Activated T-cell treated with anti-CD3 and anti-CD28 coated beads, Interleukin-2, amount 50 U/mL, for 72 hours (primary cell): ENCODE measurements at regions not wholly inside any gene's neighbourhood (a gene's known extent, or its start where the extent isn't known, plus 50 kb on each side); places are given as distances from the start of the nearest gene placed in this dataset.
"Not testable (repeated sequence)": the region's sequence is repeated elsewhere in the genome, so short reads cannot be mapped to it uniquely, and the experiment has no call there.

ENCODE experiments used
- ATAC-seq, 2 donors: fragments of 150-1000 bp; cut with Tn5 transposase; replicated peaks in 1 of 2; 2 replicates each; pipeline ENCODE4 v1.10.0; 2021; ENCODE audit warnings: moderate library complexity in 2 of 2, mild to moderate bottlenecking in 1 of 2
- DNase-seq, 2 donors: peaks; one replicate each; pipeline ENCODE4 v3.0.0; 2021 to 2022; ENCODE audit warnings: mixed read lengths in 1 of 2
- H3K27ac Mint-ChIP-seq: one replicate; pipeline ENCODE4 v1.8.0; 2022; ENCODE audit warnings: mild to moderate bottlenecking, moderate library complexity, mixed read lengths
- H3K27me3 Mint-ChIP-seq: one replicate; pipeline ENCODE4 v1.8.0; 2022; ENCODE audit warnings: low read depth, mixed read lengths
- H3K36me3 Mint-ChIP-seq, 2 donors: one replicate each; pipeline ENCODE4 v1.8.0; 2022; ENCODE audit warnings: mixed read lengths in 2 of 2, mild to moderate bottlenecking in 1 of 2; ENCODE audit not compliant: insufficient read depth in 2 of 2
- H3K4me1 Mint-ChIP-seq: one replicate; pipeline ENCODE4 v1.8.0; 2022; ENCODE audit warnings: low read depth, mixed read lengths
- H3K4me3 Mint-ChIP-seq, 2 donors: one replicate each; pipeline ENCODE4 v1.8.0; 2022; ENCODE audit warnings: mild to moderate bottlenecking in 2 of 2, mixed read lengths in 2 of 2, moderate library complexity in 2 of 2
- H3K9me3 Mint-ChIP-seq, 2 donors: one replicate each; pipeline ENCODE4 v1.8.0; 2022; ENCODE audit warnings: mixed read lengths in 2 of 2

DNA sequence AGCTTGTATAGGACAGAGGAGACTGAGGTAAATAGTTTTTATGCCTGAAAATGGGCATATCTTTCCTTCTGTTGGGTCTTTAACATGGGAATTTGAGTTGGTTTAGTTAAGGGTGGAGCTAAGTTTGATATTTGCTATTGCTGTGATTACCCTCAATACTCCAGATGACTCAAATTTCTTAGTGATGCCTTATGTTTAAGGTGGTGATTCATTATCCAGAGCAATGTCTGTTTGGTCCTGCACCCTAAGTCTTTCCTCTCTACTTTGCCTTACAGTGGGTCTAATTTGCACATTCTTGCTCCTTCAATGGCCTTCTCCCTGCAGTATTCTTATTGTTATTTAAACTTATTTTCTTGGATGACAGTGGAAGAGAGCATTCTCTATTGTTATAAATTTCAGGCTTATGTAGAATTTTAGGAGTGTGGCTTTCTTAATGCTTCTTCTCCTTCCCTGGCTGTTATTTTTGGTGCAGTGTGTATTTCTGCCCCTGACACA lies 312.9 kb upstream of the RPS23 start:
- Mint-ChIP-seq H3K4me1 (no peaks in the 10 kb centered on the region), H3K9me3 (peaks cover 1 to 3% of the 10 kb centered on the region in 2 donors), H3K27me3 (no peaks in the 10 kb centered on the region), H3K27ac (no peak overlapping the region), H3K36me3 (peaks cover 0 to 3% of the 10 kb centered on the region in 2 donors), H3K4me3 (no peak overlapping the region)
- no peak for ATAC-seq
- DNase-seq, result no peak

DNA sequence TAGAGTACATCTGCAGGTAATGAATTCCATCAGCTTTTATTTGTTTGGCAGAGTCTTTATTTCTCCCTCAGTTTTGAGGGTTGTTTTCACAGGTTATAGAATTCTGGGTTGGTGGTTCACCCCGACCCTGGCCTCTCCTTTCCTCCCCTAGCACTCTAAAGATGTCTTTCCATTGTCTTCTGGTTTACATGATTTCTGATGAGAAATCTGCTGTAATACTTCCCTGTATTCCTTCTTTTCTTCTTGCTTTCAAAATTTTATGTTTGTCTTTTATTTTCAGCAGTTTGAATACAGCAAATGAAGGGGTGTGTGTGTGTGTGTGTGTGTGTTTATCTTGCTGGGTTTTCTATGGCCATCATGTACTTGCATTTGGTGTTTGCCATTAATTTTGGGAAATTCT lies 312.0 kb upstream of the RPS23 start:
- no peak for ATAC-seq
- Mint-ChIP-seq H3K27me3 (no peaks in the 10 kb centered on the region), H3K4me3 (no peak overlapping the region)

DNA sequence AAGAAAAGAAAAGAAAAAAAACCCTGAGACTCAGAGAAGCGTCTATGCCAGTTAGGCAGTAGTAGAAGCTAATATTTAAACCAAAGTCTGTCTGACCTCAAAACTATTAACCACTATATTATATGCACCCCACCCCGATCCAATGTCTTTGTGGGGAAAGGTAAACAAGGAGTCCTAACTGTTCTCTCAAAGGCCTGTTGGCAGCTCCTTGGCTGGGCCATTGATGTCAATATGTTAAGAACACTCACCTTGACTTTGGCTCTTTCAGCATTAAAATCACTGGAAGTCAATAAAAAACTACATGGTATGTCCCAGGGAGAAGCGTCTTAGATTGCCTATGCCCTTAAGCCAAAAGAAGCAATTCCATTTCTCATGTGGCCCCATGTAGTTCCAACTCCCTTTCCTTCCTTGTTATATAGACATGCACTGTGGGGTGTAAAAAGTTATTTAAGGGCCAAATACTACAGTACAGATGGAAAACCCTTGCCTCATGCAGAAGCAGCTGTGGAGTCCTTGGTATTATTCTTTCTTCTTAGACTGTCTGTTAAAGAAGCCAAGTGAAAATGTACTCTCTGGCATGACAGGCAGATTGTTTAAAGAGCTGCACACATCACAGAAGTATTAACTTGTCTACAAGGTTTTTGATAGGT lies 308.6 kb upstream of the RPS23 start:
- Mint-ChIP-seq H3K9me3 (peaks cover 11 to 12% of the 10 kb centered on the region in 2 donors), H3K4me3 (no peak overlapping the region), H3K27ac (no peak overlapping the region), H3K36me3 (peaks cover 6 to 8% of the 10 kb centered on the region in 2 donors), H3K27me3 (peaks cover 7% of the 10 kb centered on the region), H3K4me1 (no peaks in the 10 kb centered on the region)
- ATAC-seq (no peak), DNase-seq (no peak)

More for the DNA sequence above, 312.0 kb upstream of the RPS23 start:
- no peak overlapping the region for H3K27ac Mint-ChIP-seq
- peaks cover 1 to 3% of the 10 kb centered on the region in 2 donors for H3K9me3 Mint-ChIP-seq
- DNase-seq, result no peak
- no peaks in the 10 kb centered on the region for H3K4me1 Mint-ChIP-seq
- H3K36me3 Mint-ChIP-seq, result peaks cover 0 to 3% of the 10 kb centered on the region in 2 donors

DNA sequence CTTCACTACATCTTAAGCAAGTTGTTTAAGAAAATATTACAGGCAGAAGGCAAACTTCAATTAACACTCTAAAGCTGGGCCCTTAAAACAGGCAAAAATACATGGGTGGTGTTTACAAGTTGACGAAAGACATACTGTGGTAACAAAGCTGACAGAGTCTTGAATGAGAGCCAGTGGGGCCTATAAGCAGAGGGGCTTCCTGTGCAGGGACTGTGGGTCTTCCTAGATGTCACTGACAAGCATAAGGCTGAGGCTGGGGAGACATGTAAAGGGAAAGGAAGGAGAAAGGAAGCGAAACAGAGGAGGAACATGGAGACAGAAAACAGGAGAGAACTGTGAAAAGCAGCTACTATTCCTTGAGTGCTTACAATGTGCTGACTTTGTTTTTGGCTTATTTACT lies 308.0 kb upstream of the RPS23 start:
- ATAC-seq (no peak), DNase-seq (no peak)
- Mint-ChIP-seq H3K36me3 (peaks cover 6 to 7% of the 10 kb centered on the region in 2 donors), H3K9me3 (peaks cover 12 to 13% of the 10 kb centered on the region in 2 donors), H3K4me1 (no peaks in the 10 kb centered on the region), H3K27ac (no peak overlapping the region), H3K27me3 (peaks cover 10% of the 10 kb centered on the region), H3K4me3 (no peak overlapping the region)

GRCh38 chr5:82584631-82585030 lies 306.5 kb upstream of the RPS23 start:
- Mint-ChIP-seq H3K9me3 (peaks cover 10% of the 10 kb centered on the region in 2 donors), H3K36me3 (peaks cover 6 to 7% of the 10 kb centered on the region in 2 donors), H3K4me1 (no peaks in the 10 kb centered on the region), H3K4me3 (no peak overlapping the region), H3K27ac (no peak overlapping the region), H3K27me3 (peaks cover 10% of the 10 kb centered on the region)
- ATAC-seq (no peak), DNase-seq (no peak)

- not testable (repeated sequence) for H3K4me1 Mint-ChIP-seq, H3K36me3 Mint-ChIP-seq, DNase-seq, H3K27ac Mint-ChIP-seq, ATAC-seq, H3K4me3 Mint-ChIP-seq
- Mint-ChIP-seq H3K27me3 (peaks cover 15% of the 10 kb centered on the region), H3K9me3 (peaks cover 10% of the 10 kb centered on the region in 2 donors)
These were observed 305.2 kb upstream of the RPS23 start for GRCh38 chr5:82583331-82583730.

DNA sequence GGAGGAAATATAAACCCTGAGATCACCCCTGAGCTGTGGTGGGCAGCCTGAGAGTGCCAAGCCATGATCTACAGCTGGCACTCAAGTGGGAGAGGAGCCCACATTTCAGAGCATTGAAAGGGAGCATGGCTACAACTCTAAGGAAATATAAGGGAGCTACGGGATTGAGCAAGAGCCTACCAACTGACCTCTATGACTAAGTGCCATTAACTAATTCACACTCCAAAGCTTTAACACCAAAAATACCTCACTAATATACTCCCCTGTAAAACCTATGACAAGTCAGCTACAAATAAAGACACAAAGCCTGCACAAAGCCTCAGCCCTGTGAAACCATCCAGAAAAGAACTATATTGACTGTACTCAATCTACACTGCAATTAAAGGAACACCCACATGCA lies 286.8 kb upstream of the RPS23 start:
- DNase-seq, result no peak
- Mint-ChIP-seq H3K9me3 (peaks cover 1 to 2% of the 10 kb centered on the region in 2 donors), H3K36me3 (no peaks in the 10 kb centered on the region), H3K27ac (no peak overlapping the region), H3K27me3 (peaks cover 12% of the 10 kb centered on the region), H3K4me3 (no peak overlapping the region), H3K4me1 (no peaks in the 10 kb centered on the region)
- ATAC-seq, result no peak

DNA sequence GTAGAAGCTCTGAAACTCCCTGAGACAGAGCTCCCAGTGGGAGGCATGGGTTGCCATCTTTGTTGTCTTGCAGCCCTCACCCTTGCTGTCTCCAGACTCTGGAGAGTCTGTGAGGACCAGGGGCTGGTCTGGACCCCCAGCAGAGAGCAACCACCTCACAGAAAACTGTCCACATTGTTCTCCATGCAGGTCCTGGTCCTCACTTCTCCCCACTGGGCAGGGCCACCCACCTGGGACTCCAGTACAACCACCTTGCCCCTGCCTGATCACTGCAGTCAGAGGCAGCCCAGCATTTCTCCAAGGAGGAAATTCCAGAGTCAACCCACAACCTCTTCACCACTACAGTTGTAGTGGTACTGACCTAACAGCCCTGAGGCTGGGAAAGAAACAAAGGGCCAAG lies 285.6 kb upstream of the RPS23 start:
- no peak for ATAC-seq
- Mint-ChIP-seq H3K27ac (no peak overlapping the region), H3K36me3 (no peaks in the 10 kb centered on the region), H3K4me3 (no peak overlapping the region), H3K4me1 (no peaks in the 10 kb centered on the region), H3K27me3 (peaks cover 12% of the 10 kb centered on the region), H3K9me3 (peaks cover 1 to 2% of the 10 kb centered on the region in 2 donors)
- DNase-seq, result no peak

GRCh38 chr5:82562696-82563240 lies 284.6 kb upstream of the RPS23 start:
- H3K27me3 Mint-ChIP-seq, result peaks cover 12% of the 10 kb centered on the region
- H3K9me3 Mint-ChIP-seq, result peaks cover 4 to 5% of the 10 kb centered on the region in 2 donors
- H3K27ac Mint-ChIP-seq, result no peak overlapping the region
- ATAC-seq, result no peak
- H3K36me3 Mint-ChIP-seq, result peaks cover 2 to 3% of the 10 kb centered on the region in 2 donors
- H3K4me3 Mint-ChIP-seq, result no peak overlapping the region
- no peak for DNase-seq
- H3K4me1 Mint-ChIP-seq, result no peaks in the 10 kb centered on the region

DNA sequence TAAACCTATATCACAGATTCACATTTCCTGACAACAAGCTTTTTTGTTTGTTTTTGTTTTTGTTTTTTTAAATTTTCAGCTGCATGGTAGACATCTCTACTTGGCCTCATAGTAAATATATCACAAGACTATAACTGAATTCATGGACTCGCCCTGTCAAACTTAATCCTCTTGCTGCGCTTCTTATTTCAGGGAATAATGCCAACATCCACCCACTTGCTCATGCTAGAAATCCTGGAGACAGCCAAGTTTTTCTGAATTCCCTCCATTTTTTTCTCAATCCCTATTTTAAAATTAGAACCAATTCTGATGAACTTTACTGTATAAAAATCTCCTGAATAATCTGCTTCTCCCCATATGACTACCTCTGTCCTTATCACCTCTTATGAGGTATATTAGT lies 283.6 kb upstream of the RPS23 start:
- DNase-seq, result no peak
- Mint-ChIP-seq H3K4me3 (no peak overlapping the region), H3K27ac (no peak overlapping the region), H3K36me3 (peaks cover 3% of the 10 kb centered on the region in 2 donors), H3K4me1 (no peaks in the 10 kb centered on the region), H3K9me3 (peaks cover 3 to 5% of the 10 kb centered on the region in 2 donors), H3K27me3 (peaks cover 7% of the 10 kb centered on the region)
- ATAC-seq, result no peak

GRCh38 chr5:82560969-82561368 lies 282.8 kb upstream of the RPS23 start:
- Mint-ChIP-seq H3K27ac (no peak overlapping the region), H3K9me3 (peaks cover 3 to 5% of the 10 kb centered on the region in 2 donors), H3K27me3 (no peaks in the 10 kb centered on the region), H3K36me3 (peaks cover 3% of the 10 kb centered on the region in 2 donors), H3K4me1 (no peaks in the 10 kb centered on the region), H3K4me3 (no peak overlapping the region)
- DNase-seq (no peak), ATAC-seq (no peak)

DNA sequence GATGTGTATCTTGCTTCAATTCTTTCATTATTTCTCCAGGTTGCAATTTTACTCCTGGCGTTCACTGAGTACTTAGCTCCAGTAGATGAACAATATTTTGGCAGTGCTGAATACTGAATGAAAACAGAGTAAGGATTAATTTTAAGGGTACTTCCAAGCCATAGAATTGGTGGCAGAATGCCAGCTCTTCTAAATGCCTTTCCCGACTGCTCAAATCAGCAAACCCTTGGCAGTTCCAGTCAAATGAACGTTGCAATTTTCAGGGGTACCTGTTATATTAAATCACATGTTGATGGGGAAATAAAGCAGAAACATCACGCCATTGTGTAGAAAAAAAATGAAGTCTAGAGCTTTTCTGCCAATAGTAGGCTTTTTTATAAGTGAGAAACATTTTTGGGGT lies 282.4 kb upstream of the RPS23 start:
- Mint-ChIP-seq H3K9me3 (peaks cover 3 to 5% of the 10 kb centered on the region in 2 donors), H3K4me1 (no peaks in the 10 kb centered on the region), H3K4me3 (no peak overlapping the region), H3K36me3 (peaks cover 3% of the 10 kb centered on the region in 2 donors), H3K27ac (no peak overlapping the region), H3K27me3 (no peaks in the 10 kb centered on the region)
- DNase-seq (no peak), ATAC-seq (no peak)

- DNase-seq (no peak), ATAC-seq (no peak)
- Mint-ChIP-seq H3K9me3 (no peaks in the 10 kb centered on the region), H3K4me3 (no peak overlapping the region), H3K4me1 (no peaks in the 10 kb centered on the region), H3K36me3 (no peaks in the 10 kb centered on the region), H3K27ac (no peak overlapping the region), H3K27me3 (no peaks in the 10 kb centered on the region)
These were observed 273.8 kb upstream of the RPS23 start for GRCh38 chr5:82551840-82552385.
